Sigmoid colon (tissue), 6 donors: ENCODE measurements at regions not wholly inside any gene's neighbourhood (a gene's known extent, or its start where the extent isn't known, plus 50 kb on each side); places are given as distances from the start of the nearest gene placed in this dataset.

Source experiments
- DNase-seq: peaks from one replicate; pipeline ENCODE4 v3.0.0-alpha.2; 2019
- H3K27ac ChIP-seq, 4 donors: fragments of 200-600 bp; sonication (generic); one replicate each; pipeline ENCODE4 v1.5.1; 2016 to 2019; ENCODE audit warnings: mild to moderate bottlenecking in 1 of 4
- H3K27me3 ChIP-seq, 3 donors: fragments of 200-600 bp; sonication (generic); one replicate each; pipeline ENCODE4 v1.5.1; 2019; ENCODE audit warnings: mild to moderate bottlenecking in 1 of 3
- H3K36me3 ChIP-seq, 4 donors: fragments of 200-600 bp; sonication (generic); one replicate each; pipeline ENCODE4 v1.5.1; 2016 to 2019
- H3K4me1 ChIP-seq, 4 donors: fragments of 200-600 bp; sonication (generic); one replicate each; pipeline ENCODE4 v1.5.1; 2017 to 2019
- H3K4me3 ChIP-seq, 4 donors: fragments of 200-600 bp; sonication (generic); one replicate each; pipeline ENCODE4 v1.5.1; 2017 to 2019; ENCODE audit warnings: mild to moderate bottlenecking in 2 of 4, moderate library complexity in 1 of 4
- H3K9me3 ChIP-seq, 4 donors: fragments of 200-600 bp in 3 of 4; sonication (generic) in 3 of 4; one replicate each; pipeline versions ENCODE4 v1.5.1 to v1.6.1; 2013 to 2019
- CTCF ChIP-seq, 4 experiments: fragments of 450-650 bp in 3 of 4; fragments of 200-600 bp in 1 of 4; IDR thresholded peaks; one replicate each; pipeline ENCODE4 v1.5.1; 2016 to 2019; ENCODE audit warnings: antibody characterized with exemption in 4 of 4, mild to moderate bottlenecking in 3 of 4, moderate library complexity in 2 of 4
- EP300 ChIP-seq, 4 donors: sonication (generic); formaldehyde crosslinking; IDR thresholded peaks; one replicate each; pipeline ENCODE4 v1.6.1; 2017; ENCODE audit warnings: antibody characterized with exemption in 4 of 4
- POLR2A ChIP-seq, 2 donors: fragments of 450-650 bp; IDR thresholded peaks; one replicate each; pipeline ENCODE4 v1.6.1; 2016; ENCODE audit warnings: antibody characterized with exemption in 2 of 2, mild to moderate bottlenecking in 2 of 2, moderate library complexity in 2 of 2
- POLR2AphosphoS5 ChIP-seq, 4 donors: sonication (generic); formaldehyde crosslinking; IDR thresholded peaks; one replicate each; pipeline ENCODE4 v1.6.1; 2017; ENCODE audit warnings: antibody characterized with exemption in 4 of 4
- WGBS, 2 donors: extraction: QIAGEN DNeasy Blood & Tissue Kit; methylation state at CpG; one replicate each; pipeline ENCODE4 v1.1.7; 2013; 5-methylcytosine and 5-hydroxymethylcytosine counted together
- intact Hi-C: fragments of 100-400 bp; cut with DNase I; formaldehyde crosslinking; loops from one replicate; pipeline ENCODE4 v1.15.1; 2023
- donor health status: healthy with polysubstance abuse.
- donor health status: healthy.

DNA sequence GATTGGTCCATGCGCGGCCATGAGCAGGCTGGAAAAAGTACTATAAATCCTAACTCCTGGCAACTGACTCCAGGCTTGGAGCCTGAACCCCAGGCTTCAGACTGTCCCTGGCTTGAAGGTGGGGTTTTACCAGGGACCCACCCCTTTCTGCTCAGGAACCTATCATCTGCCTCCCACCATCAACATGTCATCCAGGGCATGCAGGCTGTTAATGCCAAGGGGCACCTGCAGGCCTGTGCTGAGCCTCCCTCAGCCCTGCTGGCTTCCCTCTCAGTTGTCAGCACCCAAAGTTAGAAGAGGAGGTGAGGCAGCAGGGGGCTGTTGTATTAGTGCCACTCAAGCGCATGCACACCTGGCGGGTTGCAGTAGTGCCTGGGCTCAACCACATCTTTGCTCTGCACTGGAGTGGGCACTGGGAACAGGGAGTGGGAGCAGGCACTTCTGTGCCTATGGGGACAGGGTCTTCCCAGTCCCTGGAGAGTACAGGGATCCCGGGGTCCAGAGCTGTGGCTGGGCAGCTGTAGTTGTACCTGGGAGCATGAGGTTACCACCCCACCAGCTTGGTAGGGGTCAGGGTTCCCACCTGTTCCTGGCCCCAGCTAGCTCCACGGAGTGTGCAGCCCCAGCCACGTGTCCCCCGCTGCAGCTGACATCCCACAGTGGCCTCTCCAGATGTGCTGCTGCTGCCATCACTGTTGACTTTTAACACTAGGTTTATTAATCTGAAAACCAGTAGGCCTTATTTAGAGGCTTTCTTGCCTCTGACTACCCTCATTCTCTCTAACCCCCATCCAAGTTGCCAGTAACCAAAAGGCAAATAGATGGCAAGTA, 306.2 kb upstream of the RIOK2 start:
- intact Hi-C loops = no loop called here
- no peak for DNase-seq
- Histone ChIP-seq H3K27me3 (no peaks in the 10 kb centered on the region), H3K4me3 (no peak overlapping the region), H3K36me3 (no peaks in the 10 kb centered on the region), H3K4me1 (no peaks in the 10 kb centered on the region), H3K27ac (no peak overlapping the region), H3K9me3 (no peaks in the 10 kb centered on the region)
- WGBS, 2 donors = 85 to 91% methylated on average over 8 of the region's 8 CpGs
- TF ChIP-seq POLR2AphosphoS5 (IDR thresholded peaks at IDR 0.05) (no peak), POLR2A (IDR thresholded peaks at IDR 0.05) (no peak), EP300 (IDR thresholded peaks at IDR 0.05) (no peak), CTCF (IDR thresholded peaks at IDR 0.05) (no peak)

DNA sequence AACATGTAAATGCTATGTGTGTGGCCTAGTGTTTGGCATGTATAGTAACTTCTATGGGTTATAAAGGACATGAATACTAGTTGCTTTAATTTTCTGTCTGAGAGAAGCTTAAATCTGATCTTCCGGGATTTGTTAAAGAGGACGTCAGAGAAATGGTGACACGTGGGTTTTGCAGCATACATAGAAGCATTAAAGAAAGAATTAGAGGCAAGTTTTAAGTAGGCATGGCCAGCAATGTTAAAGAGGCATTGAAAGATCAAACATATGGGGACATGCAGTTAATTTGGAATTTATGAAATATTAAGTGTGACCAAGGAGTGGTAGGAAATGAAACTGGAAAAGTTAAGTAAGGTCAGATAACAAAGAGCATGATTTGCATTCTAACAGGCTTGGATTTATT, 311.4 kb upstream of the RIOK2 start:
- DNase-seq = no peak
- Histone ChIP-seq H3K36me3 (no peaks in the 10 kb centered on the region), H3K4me1 (no peaks in the 10 kb centered on the region), H3K27me3 (no peaks in the 10 kb centered on the region), H3K9me3 (no peaks in the 10 kb centered on the region), H3K27ac (no peak overlapping the region), H3K4me3 (no peak overlapping the region)
- TF ChIP-seq POLR2AphosphoS5 (IDR thresholded peaks at IDR 0.05) = no peak
- WGBS, 2 donors = 81 to 86% methylated on average over 3 of the region's 3 CpGs
- intact Hi-C loops = no loop called here

DNA sequence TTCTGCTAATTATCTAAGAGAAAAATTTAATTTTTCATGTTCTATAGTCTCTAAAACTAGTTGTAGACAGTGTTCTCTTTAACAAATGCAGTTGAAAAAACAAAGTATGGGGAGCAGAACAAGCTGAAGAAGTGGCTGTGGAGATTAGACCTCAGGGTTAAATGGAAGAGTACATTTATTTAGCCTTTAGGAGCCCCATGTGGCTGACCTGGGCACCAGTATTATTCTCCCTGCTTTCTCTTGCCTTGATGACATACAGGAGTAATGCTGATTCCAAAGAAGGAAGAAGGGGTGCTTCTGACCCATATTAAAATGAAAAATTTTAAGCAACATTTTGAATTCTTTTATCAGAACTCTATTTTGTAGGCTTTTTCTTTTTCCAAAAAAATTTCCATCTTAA, 312.3 kb upstream of the RIOK2 start:
- no peaks in the 10 kb centered on the region for H3K4me1 ChIP-seq
- no peaks in the 10 kb centered on the region for H3K27me3 ChIP-seq
- H3K4me3 ChIP-seq = no peak overlapping the region
- intact Hi-C loops = no loop called here
- TF ChIP-seq POLR2AphosphoS5 (IDR thresholded peaks at IDR 0.05) = no peak
- no peak for TF ChIP-seq POLR2A (IDR thresholded peaks at IDR 0.05)
- no peak for TF ChIP-seq EP300 (IDR thresholded peaks at IDR 0.05)
- TF ChIP-seq CTCF (IDR thresholded peaks at IDR 0.05) = no peak
- no peak for DNase-seq
- H3K9me3 ChIP-seq = no peaks in the 10 kb centered on the region
- H3K36me3 ChIP-seq = no peaks in the 10 kb centered on the region
- no peak overlapping the region for H3K27ac ChIP-seq

DNA sequence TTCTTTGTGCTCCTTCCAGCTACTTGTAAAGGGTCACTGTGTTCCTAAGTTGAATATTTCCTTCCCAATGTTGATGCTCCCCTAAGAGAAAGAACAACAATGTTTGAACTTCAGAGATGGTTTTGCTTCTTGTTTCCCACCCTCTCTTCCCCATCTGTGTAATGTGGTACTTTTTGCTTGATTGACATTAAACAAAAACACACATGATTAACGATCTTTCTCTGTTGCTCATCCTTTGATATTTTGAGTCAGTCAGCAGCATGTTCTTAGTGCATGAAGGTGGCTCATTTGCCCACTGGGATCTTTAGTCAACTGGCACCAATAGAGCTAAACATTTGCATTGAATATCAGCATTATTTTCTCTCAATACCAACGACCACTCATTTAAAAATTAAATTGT, 313.0 kb upstream of the RIOK2 start:
- 75 to 80% methylated on average over 2 of the region's 2 CpGs for WGBS, 2 donors
- Histone ChIP-seq H3K27me3 (no peaks in the 10 kb centered on the region), H3K9me3 (no peaks in the 10 kb centered on the region), H3K4me3 (no peak overlapping the region), H3K4me1 (no peaks in the 10 kb centered on the region), H3K36me3 (no peaks in the 10 kb centered on the region), H3K27ac (no peak overlapping the region)
- no peak for TF ChIP-seq EP300 (IDR thresholded peaks at IDR 0.05)
- no peak for TF ChIP-seq POLR2AphosphoS5 (IDR thresholded peaks at IDR 0.05)
- intact Hi-C loops = no loop called here
- DNase-seq = no peak

DNA sequence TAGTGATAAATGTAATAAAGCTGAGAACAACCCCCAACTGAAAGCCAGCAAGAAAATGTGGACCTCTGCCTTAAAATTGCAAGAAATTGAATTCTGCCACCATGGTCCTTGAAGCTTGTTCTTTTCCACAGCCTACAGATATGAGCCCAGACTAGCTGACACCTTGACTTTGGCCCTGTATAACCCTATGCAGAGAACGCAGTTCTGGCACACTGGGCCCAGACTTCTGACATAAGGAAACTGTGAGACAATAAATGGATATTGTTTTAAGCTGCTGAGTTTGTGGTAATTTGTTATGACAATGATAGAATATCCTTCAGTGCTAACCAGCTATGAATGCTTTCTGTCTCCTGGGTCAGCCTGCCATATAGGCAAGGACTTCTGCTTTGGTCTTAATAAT, 315.6 kb upstream of the RIOK2 start:
- intact Hi-C loops = no loop called here
- 86 to 92% methylated on average over 1 of the region's 1 CpG for WGBS, 2 donors
- TF ChIP-seq POLR2A (IDR thresholded peaks at IDR 0.05) = no peak
- no peak for TF ChIP-seq EP300 (IDR thresholded peaks at IDR 0.05)
- no peak for TF ChIP-seq CTCF (IDR thresholded peaks at IDR 0.05)
- TF ChIP-seq POLR2AphosphoS5 (IDR thresholded peaks at IDR 0.05) = no peak
- Histone ChIP-seq H3K36me3 (no peaks in the 10 kb centered on the region), H3K4me1 (no peaks in the 10 kb centered on the region), H3K9me3 (no peaks in the 10 kb centered on the region), H3K27me3 (no peaks in the 10 kb centered on the region), H3K27ac (peak overlapping the region in 1 of 4 donors; percentile 82), H3K4me3 (no peak overlapping the region)
- DNase-seq = no peak

DNA sequence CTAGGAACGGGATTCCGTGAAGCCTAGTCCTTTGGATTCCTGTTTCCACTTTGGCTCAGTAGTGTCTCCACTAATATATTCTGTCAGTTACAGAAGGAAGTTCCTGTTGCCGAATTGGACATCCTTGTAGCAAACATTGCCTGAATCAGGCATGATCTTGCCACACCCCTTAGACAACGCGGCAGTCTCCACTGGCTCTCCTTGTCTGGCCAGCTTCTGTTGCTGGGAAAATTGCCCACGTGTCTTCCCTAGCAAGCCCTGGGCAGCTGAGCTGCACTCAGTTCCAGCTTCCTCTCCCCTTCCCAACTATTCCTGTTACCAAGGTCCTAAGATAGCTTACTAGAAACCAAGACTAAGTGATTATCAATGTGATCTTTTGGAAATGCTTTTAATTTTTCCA, 316.6 kb upstream of the RIOK2 start:
- no peaks in the 10 kb centered on the region for H3K9me3 ChIP-seq
- H3K4me3 ChIP-seq = no peak overlapping the region
- 55 to 59% methylated on average over 6 of the region's 6 CpGs for WGBS, 2 donors
- no peak for DNase-seq
- H3K4me1 ChIP-seq = no peaks in the 10 kb centered on the region
- intact Hi-C loops = no loop called here
- H3K36me3 ChIP-seq = no peaks in the 10 kb centered on the region
- H3K27me3 ChIP-seq = no peaks in the 10 kb centered on the region
- TF ChIP-seq EP300 (IDR thresholded peaks at IDR 0.05) (no peak), POLR2AphosphoS5 (IDR thresholded peaks at IDR 0.05) (no peak), CTCF (IDR thresholded peaks at IDR 0.05) (no peak), POLR2A (IDR thresholded peaks at IDR 0.05) (no peak)
- H3K27ac ChIP-seq = peak overlapping the region in 1 of 4 donors; percentile 82
